HG03342 (cell line): ENCODE measurements at regions not wholly inside any gene's neighbourhood (a gene's known extent, or its start where the extent isn't known, plus 50 kb on each side); places are given as distances from the start of the nearest gene placed in this dataset.

ENCODE experiments used
- ATAC-seq: cut with Tn5 transposase; IDR thresholded peaks from one replicate; pipeline ENCODE4 v1.9.1; 2021; ENCODE audit warnings: mild to moderate bottlenecking, moderate library complexity; ENCODE audit not compliant: unreplicated experiment

GRCh38 chr7:41910940-41911600, 208.2 kb upstream of the INHBA start:
- no peak for ATAC-seq

GRCh38 chr7:41907444-41907843, 204.6 kb upstream of the INHBA start:
- ATAC-seq, result no peak

DNA sequence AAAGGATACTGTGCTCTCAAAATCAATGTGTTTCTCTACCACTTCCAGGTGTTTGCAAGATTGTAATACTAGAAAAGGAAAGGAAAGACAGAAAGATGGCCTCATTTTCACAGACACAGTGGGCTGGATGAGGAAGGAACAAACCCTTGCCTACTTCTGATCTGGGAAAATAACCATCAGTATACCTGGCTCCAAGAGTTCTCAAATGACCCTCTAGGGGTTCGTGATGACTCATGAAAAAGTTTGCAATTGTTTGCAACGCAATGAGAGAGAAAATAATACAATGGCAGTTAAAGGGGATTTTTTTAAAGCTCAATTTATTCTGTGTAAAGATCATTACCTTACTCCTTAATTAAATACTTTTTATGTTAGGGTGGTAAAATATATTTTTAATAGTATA, 197.6 kb upstream of the INHBA start:
- no peak for ATAC-seq

DNA sequence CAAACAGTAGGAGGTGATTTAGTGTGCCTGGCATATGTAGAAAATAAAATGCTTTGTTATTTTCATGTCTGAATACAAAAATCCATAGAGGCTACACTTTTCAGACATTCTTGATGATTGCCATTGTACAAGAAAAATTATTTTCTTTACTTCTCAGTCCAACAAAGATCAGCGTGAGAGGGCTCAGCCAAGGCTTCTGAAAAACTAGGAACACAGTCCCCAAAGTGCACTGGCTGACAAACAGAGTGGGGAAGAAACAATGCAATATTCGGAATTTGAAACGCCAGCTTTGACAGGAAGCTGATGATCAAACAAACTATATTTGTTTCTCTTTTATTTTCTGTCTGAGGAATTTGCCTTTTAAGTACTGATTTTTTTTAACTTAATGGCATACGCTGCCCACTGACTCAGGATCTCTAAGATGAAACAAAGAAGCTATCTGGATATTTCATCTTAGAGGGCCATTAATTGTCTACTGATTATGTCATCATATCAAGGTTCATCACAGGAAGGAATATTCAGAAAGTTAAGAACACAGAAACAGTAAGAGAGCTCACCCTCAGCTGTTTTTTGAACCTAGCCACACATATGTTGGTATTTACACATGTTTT, 197.0 kb upstream of the INHBA start:
- no peak for ATAC-seq

DNA sequence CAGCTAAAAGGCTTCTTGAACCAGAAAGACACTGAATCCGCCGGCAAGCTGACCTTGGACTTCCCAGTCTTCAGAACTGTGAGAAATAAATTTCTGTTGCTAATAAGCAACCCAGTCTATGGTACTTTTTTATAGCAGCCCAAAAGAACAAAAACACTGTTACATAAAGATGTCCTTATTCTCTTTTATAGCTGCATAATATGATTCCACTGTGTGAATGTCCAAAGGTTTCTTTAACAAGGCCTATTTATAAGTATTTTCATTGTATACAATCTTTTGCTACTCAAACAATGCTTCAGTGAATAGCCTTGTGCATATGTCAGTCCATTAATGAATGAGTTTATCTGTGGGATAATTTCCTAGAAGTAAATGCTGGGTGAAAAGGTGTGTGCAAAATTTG, 190.8 kb upstream of the INHBA start:
- no peak for ATAC-seq

DNA sequence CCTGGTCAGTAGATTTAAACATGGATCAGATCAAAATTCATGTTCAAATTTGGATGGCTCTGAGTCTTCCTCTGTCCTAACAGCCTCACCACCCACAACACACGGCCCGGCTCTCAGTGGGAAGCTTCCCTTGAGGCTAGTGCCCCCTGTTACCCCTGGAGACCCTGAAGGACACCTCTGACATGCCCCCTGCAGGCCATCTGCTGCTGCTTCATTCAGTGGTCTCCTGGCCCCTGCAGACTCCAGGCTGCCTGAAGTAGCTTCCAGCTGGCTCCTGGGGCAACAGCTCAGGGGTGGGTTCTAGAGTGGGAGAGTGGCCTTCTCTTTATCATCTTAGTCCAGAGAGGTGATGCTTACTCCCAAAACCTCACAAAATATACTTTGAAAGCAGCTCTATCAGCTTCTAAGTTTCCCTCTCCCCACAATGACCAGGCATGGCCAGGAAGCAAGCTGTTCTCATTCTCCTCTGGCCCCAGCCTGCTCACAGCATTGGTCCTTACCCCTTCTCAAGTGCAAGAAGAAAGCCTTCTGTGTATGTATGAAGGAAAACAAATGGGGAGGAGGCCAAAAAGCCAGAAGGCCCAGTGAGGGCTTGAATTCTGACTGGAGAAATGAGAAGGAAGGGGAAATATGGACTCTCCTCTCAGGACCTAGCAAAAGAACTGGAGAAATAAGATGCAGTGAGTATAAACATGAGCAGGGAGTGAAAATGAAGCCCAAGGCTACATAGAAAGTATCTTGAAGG, 189.6 kb upstream of the INHBA start:
- no peak for ATAC-seq

DNA sequence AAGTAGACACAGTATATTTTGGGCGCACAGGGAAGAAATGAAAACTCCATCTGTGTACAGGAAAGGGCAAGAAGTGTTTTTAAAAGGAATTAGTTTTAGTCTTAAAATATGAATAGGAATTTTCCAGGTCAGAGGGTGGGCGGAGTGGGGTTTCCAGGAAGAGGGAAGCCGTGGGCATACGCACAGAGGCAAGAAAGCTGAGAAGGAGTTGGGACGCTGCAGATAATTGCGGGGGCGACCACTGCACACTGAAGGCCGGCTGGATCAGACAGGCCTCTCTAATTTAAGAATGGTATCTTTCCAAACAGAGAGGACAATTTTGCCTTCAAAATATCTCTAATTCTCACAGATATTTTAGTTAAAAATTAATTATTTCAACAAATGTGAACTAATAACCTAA, 189.1 kb upstream of the INHBA start:
- no peak for ATAC-seq

DNA sequence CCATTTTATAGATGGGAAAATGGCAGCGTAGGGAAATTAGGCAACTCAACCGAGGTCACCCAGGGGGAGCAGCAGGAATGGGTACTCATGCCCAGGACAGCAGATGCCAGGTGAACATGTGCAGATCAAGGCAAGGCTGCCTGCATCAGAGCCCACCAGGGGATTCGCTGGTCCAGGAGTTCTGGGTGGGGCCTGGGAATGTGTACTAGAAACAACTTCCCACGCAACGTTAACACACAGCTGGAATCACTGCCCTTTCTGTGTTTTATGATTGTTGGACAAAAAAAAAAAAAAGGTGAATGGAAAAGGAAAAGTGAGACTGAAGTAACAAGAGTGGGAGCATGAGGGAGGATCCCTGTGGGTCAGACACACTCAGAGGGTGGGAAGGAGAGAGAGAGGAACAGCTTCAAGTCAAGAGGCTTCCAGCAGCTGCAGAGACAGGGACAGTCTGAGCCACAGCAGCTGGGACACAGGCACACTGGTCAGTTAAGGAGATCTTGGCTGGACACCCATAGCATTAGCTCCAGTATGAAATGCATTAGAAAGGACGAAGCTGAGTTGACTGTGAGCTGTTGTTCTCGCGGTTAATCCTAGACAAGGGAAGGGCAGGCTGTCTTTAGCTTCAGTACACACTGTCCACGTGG, 187.9 kb upstream of the INHBA start:
- ATAC-seq, result no peak

GRCh38 chr7:41889472-41889871, 186.6 kb upstream of the INHBA start:
- ATAC-seq, result peak; percentile 3

DNA sequence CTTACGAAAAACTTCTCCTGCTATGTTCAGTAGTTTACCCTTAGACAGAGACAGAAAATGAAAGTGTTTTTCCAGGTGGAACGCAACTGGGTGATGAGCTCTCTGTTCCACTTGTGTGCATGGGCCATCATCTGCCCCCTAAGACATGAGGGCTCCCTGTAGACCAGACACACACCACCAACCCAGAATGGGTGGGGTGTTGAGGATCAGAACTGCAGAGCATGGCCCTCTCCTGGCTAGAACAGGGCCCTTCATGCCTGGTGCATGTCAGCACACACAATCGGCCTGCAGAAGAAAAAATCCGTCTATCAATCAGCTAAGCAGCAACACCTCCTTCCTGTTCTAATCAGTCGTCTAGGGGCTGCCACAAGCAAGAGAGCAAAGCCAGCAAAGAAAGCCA, 186.2 kb upstream of the INHBA start:
- peak; percentile 65 for ATAC-seq

DNA sequence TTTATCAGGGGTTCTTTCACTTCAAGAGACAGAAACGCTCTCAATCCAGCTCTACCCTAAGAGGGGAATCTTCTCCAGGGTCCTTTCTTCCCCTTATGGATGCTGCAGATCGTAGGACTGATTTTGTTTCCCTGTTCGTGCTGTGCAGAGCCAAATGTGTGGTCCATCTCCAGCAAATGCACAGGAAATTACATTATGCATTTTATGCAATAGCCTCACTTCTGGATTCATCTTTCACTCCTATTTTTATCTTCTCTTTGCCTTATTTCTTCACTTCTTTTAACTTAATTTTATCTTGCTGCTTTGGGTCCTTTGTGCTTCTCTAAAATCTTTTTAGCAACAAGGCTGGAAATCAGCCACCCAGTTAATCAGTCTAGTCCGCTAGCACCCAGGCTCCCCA, 184.5 kb upstream of the INHBA start:
- no peak for ATAC-seq

- ATAC-seq, result no peak
These were observed 184.0 kb upstream of the INHBA start for GRCh38 chr7:41886901-41887311.

- ATAC-seq, result no peak
These were observed 183.5 kb upstream of the INHBA start for GRCh38 chr7:41886262-41886900.

- ATAC-seq, result no peak
These were observed 182.9 kb upstream of the INHBA start for GRCh38 chr7:41885748-41886147.

GRCh38 chr7:41885078-41885477, 182.2 kb upstream of the INHBA start:
- no peak for ATAC-seq

DNA sequence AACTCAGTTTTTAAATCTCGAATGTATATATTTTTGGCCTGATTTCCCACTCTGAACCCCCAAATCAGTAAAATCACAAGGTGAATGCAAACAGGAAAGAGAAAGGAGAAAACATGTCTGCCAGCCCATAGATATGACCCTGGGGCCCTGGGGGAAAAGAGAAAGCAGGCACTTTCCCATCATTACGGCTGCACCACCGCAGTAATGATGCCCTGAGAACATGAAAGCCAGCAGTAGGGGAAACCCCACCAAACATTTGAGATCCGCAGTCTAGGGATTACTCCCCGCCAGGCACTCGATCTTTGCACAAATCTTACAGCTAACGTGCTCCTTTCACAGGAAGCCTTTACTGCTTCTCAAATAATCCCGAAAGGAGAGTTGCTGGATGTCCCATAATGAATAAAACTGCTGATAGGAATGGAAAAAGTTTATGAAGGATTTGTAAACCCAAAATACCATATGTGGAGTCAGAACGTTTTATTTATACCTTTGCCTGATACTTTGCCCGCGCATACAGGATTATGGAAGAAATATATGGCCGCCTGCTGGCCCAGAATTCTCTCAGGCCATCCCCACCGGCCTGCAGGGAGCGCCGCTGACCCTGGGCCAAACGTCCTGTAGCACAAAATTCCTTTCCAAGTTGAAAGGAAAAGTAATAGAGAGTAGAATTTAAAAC, 180.0 kb upstream of the INHBA start:
- peak; percentile 32 for ATAC-seq

DNA sequence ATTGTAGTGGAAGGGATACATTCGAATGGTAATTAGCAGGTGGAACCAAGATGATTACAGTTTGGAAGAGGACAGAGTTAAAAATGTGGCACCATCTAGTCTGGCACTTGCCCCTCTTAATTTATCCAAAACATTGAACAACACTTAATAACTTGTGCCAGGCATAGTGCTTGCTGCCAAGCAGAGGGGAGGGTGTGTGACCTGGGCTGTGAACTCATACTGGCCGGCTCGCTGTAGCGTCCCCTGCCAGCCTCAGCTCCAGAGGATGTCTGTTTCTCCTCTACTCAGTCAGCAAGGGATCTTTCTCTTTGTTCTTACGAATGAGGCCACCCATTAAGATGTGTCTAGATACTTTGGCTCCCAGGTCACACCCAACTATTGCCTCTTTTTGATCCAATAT, 179.4 kb upstream of the INHBA start:
- ATAC-seq, result peak; percentile 7

DNA sequence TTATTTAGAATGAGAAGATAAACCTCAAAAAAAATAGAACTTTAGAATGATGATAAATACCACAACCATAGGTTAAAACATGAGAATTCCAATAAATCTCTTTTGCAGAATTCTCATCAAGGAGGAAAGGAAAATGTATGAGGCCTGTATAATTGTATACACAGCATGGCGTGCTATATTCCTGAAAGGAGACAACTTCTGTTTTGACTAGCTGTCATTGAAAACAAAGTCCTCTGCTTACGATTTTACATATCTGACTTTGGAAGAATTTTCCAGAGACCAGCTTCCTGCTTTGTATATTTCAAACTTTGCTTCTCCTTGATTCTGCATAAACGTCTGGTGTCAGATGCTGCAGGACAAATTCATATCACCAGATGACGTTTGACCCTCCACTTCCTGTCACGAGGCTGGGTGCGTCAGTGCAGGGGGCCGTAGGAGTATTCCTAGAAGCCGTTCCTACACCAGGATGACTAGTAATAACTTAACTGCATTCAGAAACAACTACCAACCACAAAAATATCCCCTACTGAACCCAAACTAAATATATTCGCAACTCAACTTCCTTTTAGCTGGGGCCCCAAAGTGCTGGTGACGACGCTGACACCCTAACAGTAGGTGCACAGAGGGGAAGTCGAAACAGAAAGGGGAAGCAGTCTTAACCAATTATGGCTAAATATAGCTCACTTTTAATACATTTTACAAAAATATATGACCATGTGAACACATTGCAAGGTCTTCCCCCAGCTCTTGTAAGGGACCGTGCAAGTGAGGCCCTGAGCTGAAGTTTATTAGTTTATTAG, 178.6 kb upstream of the INHBA start:
- ATAC-seq, result peak; percentile 94

GRCh38 chr7:41880107-41880506, 177.2 kb upstream of the INHBA start:
- no peak for ATAC-seq

DNA sequence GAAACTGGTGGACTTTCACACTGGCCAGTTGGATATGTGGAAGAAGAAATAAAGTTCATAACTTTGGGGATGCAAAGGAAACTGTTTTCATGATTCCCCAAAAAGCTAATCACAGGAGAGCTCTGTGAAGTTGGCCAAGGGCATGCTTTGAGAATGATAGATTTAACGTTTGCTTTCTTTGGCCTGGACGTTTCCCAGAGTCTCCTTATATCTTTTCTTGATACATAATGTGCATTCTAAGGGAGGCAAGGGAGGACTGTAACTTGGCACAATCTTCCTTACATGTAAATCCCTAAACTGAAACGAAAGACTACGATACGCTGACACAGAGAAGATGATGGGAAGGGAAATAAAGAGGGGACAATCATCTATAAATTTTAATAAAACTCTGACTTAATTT, 176.5 kb upstream of the INHBA start:
- no peak for ATAC-seq
